AG09309 (cell line): ENCODE measurements at regions not wholly inside any gene's neighbourhood (a gene's known extent, or its start where the extent isn't known, plus 50 kb on each side); places are given as distances from the start of the nearest gene placed in this dataset.

ENCODE experiments used
- DNase-seq: peaks from one replicate; pipeline ENCODE4 v3.0.0-alpha.2; 2010; ENCODE audit warnings: low read depth
- H3K4me3 ChIP-seq: 2 replicates; pipeline ENCODE4 v1.5.1; 2011; ENCODE audit warnings: mild to moderate bottlenecking, low read depth, low read length, moderate library complexity; ENCODE audit not compliant: control insufficient read depth
- CTCF ChIP-seq: IDR thresholded peaks from 2 replicates; pipeline ENCODE4 v1.5.1; 2011; ENCODE audit warnings: mild to moderate bottlenecking, low read depth, low read length, inconsistent platforms; ENCODE audit not compliant: insufficient read depth, control insufficient read depth; ENCODE audit errors: missing control alignments

GRCh38 chr1:34602907-34603306, 151.9 kb upstream of the GJB5 start:
- no peak overlapping the region for H3K4me3 ChIP-seq
- TF ChIP-seq CTCF, result no peak
- no peak for DNase-seq

- no peak for DNase-seq
- TF ChIP-seq CTCF, result no peak
- H3K4me3 ChIP-seq, result no peak overlapping the region
Observed at GRCh38 chr1:34603594-34603993, 151.3 kb upstream of the GJB5 start.

GRCh38 chr1:34606504-34606903, 148.3 kb upstream of the GJB5 start:
- no peak for TF ChIP-seq CTCF
- H3K4me3 ChIP-seq, result no peak overlapping the region
- DNase-seq, result no peak

GRCh38 chr1:34610063-34610462, 144.8 kb upstream of the GJB5 start:
- H3K4me3 ChIP-seq, result no peak overlapping the region
- no peak for DNase-seq

GRCh38 chr1:34611571-34611970, 143.3 kb upstream of the GJB5 start:
- no peak for DNase-seq
- H3K4me3 ChIP-seq, result no peak overlapping the region
- no peak for TF ChIP-seq CTCF

More at GRCh38 chr1:34610063-34610462, 144.8 kb upstream of the GJB5 start:
- no peak for TF ChIP-seq CTCF

GRCh38 chr1:34612091-34612827, 142.6 kb upstream of the GJB5 start:
- no peak for TF ChIP-seq CTCF
- no peak for DNase-seq
- no peak overlapping the region for H3K4me3 ChIP-seq
